HG03139 (cell line): ENCODE measurements at regions not wholly inside any gene's neighbourhood (a gene's known extent, or its start where the extent isn't known, plus 50 kb on each side); places are given as distances from the start of the nearest gene placed in this dataset.
"Not testable (repeated sequence)": the region's sequence is repeated elsewhere in the genome, so short reads cannot be mapped to it uniquely, and the experiment has no call there.

Source experiments
- ATAC-seq: cut with Tn5 transposase; IDR thresholded peaks from one replicate; pipeline ENCODE4 v1.9.1; 2021; ENCODE audit not compliant: unreplicated experiment

- ATAC-seq, result no peak
Observed at GRCh38 chr18:60020107-60020925, 120.5 kb downstream of the PMAIP1 start.

- no peak for ATAC-seq
Observed at GRCh38 chr18:60019463-60019840, 119.7 kb downstream of the PMAIP1 start.

GRCh38 chr18:60018618-60019462 is 119.0 kb downstream of the PMAIP1 start:
- no peak for ATAC-seq

- ATAC-seq, result not testable (repeated sequence)
Observed at GRCh38 chr18:60018134-60018533, 118.3 kb downstream of the PMAIP1 start.

- ATAC-seq, result no peak
Observed at GRCh38 chr18:60017371-60017770, 117.6 kb downstream of the PMAIP1 start.

GRCh38 chr18:60015826-60016225 is 116.0 kb downstream of the PMAIP1 start:
- not testable (repeated sequence) for ATAC-seq

- not testable (repeated sequence) for ATAC-seq
Observed at GRCh38 chr18:60013148-60013547, 113.4 kb downstream of the PMAIP1 start.

- ATAC-seq, result no peak
Observed at GRCh38 chr18:60010984-60011383, 111.2 kb downstream of the PMAIP1 start.

- no peak for ATAC-seq
Observed at GRCh38 chr18:60010513-60010912, 110.7 kb downstream of the PMAIP1 start.

GRCh38 chr18:60007661-60008060 is 107.9 kb downstream of the PMAIP1 start:
- ATAC-seq, result no peak

- no peak for ATAC-seq
Observed at GRCh38 chr18:60003610-60004185, 103.9 kb downstream of the PMAIP1 start.

- ATAC-seq, result peak; percentile 75
Observed at GRCh38 chr18:59996370-59996966, 96.7 kb downstream of the PMAIP1 start.

- no peak for ATAC-seq
Observed at GRCh38 chr18:59994357-59994756, 94.6 kb downstream of the PMAIP1 start.

- ATAC-seq, result no peak
Observed at GRCh38 chr18:59993560-59993959, 93.8 kb downstream of the PMAIP1 start.

GRCh38 chr18:59990121-59990823 is 90.5 kb downstream of the PMAIP1 start:
- ATAC-seq, result no peak

GRCh38 chr18:59988098-59988706 is 88.4 kb downstream of the PMAIP1 start:
- no peak for ATAC-seq

GRCh38 chr18:59987102-59987501 is 87.3 kb downstream of the PMAIP1 start:
- ATAC-seq, result no peak

GRCh38 chr18:59986139-59986538 is 86.3 kb downstream of the PMAIP1 start:
- ATAC-seq, result no peak

GRCh38 chr18:59985289-59985688 is 85.5 kb downstream of the PMAIP1 start:
- no peak for ATAC-seq

- ATAC-seq, result no peak
Observed at GRCh38 chr18:59983506-59983905, 83.7 kb downstream of the PMAIP1 start.
